ENCODE measurements at regions not wholly inside any gene's neighbourhood (a gene's known extent, or its start where the extent isn't known, plus 50 kb on each side); places are given as distances from the start of the nearest gene placed in this dataset.
A peak's percentile ranks its signal among the peaks of the same experiment; 100 is the strongest.

GRCh38 chr10:107971973-107972372 lies 807.5 kb upstream of the SORCS1 start:
- TF ChIP-seq EZH2phosphoT487 (IDR thresholded peaks at IDR 0.05; ENCODE audit: insufficient read depth, low read depth) = 0 out of 2 replicates have a peak, but pooled peaks have one; percentile 46
- no peak for TF ChIP-seq EZH2 (IDR thresholded peaks at IDR 0.05; ENCODE audit: insufficient read depth, poor library complexity, severe bottlenecking)

Measured in GM23248 (cell line).